EH (cell line): ENCODE measurements at regions not wholly inside any gene's neighbourhood (a gene's known extent, or its start where the extent isn't known, plus 50 kb on each side); places are given as distances from the start of the nearest gene placed in this dataset.

Source experiments
- DNase-seq: peaks from one replicate; pipeline ENCODE4 v3.0.0-alpha.2; 2015; ENCODE audit warnings: low read depth

DNA sequence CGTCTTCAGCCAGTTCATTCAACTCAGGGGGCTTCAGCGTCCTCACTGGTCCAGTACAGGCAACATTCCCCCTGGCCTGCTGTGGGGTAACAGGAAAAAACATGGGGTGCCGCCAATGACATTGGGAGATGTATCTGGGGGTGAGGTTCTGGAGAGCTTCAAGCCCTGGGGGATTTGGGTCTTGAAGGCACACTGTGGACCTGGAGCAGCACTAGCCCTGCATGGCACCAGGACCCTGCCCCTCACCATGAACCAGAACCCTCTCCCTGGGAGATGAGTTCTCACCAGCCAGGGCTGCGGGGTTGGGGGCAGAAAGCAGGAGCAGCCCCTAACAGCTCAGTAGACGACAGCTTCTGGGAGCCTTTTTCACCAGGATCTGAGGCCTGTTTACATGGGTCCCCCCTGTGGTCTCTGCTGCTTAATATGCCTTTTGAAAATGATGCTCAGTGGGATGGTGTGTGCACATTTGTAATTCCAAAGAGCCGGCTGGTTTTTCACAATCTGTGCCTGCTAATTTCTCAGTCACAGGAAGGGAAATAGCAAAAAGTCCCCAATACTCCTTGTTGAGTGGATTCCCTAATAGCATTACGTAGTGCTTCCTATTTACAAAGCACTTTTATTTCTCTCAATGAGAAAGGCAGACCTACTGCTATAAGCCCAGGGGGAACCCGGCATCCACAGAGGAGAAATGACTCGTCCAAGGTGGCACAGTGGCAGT, 509.5 kb downstream of the RPS24 start:
- no peak for DNase-seq

DNA sequence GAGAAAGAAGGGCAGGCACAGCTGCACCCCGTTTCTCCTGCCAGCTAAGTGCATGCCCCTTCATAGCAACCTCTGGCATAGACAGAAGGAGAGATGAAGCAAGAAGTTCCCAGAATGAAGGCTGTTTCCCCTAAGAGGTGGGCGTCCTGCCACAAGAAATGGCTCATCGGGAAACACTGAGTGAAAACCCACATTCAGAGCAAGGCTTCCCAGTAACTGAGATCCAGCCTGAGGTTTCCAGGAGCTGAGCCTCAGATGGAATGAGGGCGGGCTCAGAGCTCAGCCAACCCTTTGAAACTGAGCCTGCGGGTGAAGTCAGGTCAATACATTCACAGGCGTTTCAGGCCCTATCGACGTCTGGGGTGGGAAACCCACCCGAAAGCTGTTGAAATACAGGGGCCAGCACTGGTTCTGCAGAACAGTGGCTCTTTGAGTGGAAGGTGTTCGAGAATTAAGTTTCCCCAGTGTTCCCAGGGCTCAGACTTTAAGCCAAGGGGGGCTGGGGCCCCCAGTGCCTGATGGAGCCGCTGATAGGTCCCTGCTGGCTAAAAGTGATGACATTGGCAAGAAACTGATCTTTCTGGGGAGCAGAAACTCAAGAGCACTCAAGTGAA, 510.2 kb downstream of the RPS24 start:
- DNase-seq = peak; percentile 94

DNA sequence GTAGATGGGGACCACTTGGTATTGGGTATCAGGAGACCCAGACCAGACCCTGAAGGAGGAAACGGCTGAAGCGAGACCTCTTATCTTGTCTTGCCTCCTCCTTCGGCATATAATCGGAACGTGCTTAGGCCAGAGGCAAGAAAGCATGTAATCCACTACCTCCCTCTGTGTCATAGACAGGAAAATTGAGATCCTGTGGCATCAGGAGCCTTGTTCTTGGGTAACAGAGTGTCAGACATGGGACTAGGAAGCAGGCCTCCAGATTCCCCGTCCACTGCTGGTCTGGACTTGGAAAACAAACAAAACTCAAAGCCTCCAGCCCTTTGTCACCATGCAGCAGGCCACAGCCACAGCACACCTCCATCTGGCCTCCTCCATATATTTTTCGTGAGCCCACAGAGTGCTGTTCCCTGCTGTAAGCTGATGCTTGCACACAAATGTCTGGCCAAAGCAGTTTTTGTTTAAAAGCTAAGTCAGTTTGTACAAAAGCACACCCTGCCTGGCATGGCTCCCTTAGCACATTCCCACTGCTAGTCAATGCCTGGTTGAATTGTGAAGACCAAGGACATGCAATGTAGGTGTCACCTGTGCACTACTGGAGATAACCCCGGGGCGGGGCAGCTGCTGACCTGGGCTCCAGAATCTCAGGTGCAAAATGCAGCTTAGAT, 510.9 kb downstream of the RPS24 start:
- peak; percentile 10 for DNase-seq

DNA sequence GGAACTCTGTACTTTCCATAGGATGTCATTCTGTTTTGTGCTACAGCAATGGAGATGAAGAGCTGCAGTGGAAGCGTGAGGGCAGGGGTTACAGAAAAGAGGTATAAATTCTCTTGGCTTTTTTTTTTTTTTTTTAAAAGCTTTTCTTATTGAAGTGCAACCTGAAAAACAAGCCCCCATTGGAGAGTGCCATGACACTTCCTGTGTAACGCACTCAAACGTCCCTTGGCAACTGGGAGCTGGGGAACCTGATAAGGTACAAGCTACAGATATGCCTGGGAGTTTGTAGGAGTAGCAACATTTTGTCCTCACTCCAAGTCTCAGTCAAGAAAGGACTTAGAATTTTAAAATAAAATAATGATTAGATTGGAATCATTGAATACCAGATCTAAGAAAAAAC, 512.1 kb downstream of the RPS24 start:
- no peak for DNase-seq

DNA sequence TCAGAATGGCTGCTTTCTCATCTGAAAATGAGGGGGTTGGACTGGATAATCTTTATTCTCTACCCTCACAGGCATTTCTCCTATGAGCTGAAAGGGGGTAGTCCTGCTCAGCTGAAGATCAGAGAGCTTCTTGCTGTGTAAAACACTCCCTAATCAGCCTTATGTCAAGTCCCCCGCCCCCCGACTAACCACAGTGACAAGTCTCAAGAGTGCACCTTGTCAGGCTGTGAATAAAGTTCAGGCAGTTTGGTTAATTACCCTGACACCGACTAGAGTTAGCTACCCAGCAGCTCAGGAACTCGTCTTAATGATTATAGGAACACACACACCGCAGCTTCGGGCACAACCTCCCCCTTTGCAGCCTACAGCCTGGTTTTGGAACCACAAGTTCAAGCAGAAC, 513.7 kb downstream of the RPS24 start:
- no peak for DNase-seq

DNA sequence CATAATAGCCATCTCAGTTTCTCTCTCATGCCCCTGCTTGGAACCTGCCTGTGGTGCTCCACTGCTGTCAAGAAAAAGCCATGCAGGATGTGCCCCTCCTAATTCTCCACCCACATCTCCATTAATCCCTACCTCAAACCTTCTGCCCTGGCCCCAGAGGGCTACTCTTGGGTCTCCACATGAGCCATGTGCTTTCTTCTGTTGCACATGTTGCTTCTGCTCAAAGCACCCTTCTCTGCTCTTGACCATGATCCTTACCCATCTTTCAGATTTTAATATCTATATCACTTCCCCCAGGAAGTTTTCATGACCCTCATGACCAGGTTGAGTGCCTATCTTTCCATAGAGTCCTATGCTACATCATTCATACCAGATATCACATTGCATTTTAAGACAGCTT, 514.2 kb downstream of the RPS24 start:
- no peak for DNase-seq

DNA sequence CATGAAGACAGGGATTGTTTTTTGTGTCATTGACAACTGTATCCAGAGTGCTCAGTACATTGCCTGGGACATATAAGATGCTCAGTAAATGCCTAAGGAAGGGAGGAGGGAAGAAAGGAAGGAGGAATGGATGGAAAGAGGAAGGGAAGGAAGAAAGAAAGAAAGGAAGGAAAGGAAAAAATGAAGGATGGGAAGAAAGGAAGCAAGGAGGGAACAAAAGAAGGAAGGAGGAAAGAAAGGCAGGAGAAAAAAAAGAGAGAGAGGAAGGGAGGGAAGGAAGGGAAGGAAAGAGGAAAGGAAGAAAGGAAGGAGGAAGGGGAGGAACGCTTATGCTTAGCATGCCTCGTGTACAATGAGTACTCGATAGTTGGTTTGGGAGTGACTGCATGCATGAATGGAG, 514.7 kb downstream of the RPS24 start:
- no peak for DNase-seq

DNA sequence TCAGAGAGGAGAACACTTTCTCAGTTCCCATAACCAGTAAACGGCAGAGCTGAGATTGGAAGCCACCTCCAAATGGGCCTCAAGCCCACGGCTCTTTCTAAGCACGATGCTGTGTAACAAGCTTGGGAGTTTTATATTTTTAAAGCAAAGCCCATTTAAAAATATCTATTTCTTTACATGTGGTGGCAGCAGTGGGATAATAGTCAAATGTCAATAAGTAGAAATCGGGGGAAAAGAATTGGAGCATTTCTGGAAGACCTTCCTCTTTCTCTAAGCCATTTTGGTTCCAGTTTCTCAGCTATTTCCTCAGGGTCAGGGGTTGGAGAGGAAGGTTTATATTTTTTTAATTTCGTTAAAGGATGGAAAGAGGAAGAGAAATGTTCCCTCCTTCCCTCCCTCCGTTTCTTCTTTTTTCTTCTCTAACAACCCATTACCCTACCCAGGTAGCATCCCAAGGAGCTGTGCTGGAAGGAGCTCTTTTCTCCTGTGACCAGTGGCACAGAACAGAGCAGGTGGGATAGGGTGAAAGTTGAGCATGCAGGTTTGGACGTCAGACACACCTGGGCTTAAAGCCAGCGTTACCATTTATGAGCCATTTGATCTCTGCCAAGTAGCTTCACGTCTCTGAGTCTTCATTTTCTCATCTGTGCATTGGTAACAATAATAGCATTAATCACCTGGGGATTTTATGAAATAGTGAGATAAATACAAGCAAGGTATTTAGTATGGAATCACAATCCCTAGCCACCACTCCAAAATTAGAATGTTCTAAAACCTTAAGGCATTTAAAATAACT, 515.7 kb downstream of the RPS24 start:
- DNase-seq = no peak

DNA sequence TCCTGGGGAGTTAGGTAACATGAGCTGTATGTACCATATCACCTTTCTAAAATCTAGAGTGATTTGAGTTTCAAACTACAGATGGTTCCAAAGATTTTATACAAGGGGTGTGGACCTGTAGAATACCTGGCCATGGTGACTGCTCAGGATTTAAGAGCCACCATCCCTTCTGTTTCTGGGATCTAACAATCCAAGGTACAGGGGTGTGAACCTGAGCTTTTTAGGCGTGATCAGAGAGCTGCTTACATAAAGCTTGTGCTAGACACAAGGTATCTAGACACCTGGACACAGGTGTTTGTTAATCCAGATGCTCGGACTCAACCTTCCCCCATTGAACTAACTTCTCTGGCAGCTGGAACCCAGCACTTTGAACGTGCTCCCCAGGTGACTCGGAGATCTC, 516.4 kb downstream of the RPS24 start:
- no peak for DNase-seq

DNA sequence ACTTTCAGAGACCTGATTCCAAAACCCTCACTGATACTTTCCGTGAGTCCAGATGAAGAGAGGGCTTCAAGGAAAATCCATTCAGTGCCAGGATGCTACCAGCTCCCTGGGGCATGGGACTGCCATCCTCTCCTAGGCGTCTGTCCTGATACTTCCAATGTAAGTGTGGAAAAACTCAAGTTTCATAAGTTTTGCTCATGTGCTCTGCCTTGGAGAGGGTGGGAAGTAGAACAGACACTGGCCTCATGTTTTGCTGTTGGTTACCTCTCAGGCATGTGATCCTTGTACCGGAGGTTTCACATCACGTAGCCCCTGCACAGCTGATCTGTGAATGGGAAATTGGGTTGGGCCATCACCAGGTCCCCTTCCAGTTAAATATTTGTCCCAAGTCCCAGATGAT, 517.1 kb downstream of the RPS24 start:
- DNase-seq = no peak

DNA sequence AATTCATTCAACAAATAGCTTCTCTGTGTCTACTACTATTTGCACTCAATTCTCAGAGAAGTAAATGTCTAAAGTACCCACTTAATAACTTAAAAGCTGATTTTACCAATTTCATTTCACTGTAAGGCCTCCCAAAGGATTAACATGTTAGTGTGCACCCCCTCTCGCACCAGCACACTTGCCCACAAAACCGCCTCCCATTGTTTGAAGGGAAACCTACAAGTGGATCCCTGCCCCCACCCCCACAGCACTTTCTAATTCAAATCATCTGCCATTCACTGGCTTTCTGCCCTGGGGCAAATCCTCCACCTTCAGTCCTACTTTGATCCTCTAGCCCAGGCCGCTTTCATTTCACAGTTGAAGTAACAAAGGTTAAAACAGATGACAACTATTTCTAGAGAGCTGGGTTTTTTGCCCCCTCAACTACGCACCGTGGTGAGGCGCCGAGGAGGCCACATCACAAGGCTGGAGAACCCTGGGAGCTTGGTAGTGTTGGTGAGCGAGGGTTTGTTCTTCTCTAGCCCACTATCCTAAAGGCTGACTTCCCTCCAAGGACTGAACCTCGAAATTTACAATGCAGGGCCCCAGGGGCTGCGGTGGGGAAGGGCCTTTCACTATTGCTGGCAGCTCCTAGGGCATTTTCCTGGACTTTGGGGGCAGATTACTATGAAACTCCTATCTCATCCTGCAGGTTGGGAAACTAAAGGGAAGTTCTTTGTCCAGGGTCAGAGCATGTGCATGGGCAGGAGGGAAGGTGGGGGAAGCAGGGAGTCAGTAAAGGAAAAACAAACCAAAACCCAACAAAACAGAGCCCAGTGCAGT, 517.4 kb upstream of the ZMIZ1 start:
- DNase-seq = no peak

DNA sequence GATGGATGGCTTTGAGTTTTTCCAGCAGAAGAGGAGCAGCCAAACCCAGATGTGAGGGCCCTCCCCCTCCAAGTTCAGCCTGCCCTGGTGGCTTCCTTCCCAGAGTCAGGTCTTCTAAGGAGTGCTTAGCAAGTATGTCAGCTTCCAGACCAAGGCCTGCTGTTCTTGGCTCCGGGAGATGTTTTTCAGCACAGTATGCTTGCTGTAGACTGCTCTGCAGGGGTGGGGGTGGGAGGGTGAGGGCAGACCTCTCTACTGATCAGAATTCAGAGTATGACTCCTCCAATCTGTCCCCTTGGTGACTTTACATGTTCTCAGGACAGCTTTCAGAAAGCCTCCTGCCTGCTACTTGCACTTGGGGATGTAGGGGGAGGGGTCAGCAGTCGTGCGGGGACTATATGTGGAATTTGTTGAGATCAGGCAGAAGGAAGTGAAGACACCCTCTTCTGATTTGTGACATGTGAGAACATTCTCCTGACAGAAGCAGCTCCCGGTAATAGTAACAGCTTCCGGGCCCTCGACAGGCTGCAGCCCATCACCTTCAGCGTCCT, 516.4 kb upstream of the ZMIZ1 start:
- DNase-seq = peak; percentile 77

DNA sequence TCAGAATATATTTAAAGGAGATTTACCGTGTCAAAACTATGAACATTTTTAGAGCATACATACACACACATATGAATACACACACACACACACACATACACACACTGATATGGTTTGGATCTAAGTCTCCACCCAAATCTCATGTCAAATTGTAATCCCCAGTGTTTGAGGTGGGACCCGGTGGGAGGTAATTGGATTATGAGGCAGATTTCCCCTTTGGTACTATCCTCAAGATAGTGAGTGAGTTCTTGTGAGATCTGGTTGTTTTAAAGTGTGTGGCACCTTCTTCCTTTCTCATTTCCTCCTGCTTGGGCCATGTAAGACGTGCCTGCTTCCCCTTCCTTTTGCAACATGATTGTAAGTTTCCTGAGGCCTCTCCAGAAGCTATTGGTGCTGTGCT, 515.0 kb upstream of the ZMIZ1 start:
- no peak for DNase-seq

DNA sequence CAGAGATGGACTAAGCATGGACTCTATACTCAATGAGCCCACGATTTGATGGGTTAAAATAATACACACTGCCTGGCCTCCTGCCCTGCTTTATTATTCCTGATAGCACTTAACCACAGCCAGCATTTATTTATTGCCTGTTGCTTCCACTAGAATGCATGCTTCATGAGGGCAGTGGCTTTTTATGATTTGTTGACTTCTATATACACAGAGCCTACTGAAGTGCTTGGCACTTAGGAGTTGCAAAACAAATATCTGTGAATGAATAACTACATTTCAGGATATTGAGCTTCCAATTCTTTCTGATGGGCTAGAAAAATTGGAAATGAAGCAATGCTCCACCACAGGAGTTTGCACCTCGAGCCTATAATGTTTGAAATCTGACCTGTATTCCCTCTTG, 513.6 kb upstream of the ZMIZ1 start:
- DNase-seq = no peak

DNA sequence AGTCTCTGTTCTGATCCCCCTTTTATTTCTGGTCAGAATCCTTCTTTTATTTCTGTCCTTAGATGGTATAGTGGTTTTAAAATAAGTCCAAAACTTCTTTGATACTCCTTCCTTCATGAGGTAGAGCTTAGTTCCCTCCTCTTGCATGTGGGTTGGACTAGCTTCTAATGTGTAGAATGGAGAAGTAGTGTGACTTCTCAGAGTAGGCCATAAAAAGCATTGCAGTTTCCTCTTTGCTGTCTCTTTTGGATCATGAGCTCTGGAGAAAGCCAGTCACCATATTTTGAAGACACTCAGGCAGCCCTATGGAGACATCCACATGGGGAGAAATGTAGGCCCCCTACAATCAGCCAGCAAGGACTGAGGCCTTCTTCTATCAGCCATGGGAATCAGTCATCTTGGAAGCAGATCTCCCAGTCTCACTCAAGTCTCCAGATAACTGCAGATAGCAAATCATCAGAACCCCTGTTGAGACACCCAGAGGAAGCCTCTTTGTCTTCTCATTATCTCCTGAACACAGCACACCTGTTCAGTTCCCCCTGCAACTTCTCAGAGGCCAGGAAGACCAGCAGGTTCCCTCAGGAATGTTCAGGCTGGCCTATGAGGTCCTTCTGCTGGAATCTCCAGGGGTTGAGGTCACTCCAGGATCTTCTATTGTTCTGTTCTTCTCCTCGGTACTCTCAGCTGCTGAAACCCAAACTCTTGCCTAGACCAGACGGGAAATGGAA, 511.9 kb upstream of the ZMIZ1 start:
- no peak for DNase-seq

DNA sequence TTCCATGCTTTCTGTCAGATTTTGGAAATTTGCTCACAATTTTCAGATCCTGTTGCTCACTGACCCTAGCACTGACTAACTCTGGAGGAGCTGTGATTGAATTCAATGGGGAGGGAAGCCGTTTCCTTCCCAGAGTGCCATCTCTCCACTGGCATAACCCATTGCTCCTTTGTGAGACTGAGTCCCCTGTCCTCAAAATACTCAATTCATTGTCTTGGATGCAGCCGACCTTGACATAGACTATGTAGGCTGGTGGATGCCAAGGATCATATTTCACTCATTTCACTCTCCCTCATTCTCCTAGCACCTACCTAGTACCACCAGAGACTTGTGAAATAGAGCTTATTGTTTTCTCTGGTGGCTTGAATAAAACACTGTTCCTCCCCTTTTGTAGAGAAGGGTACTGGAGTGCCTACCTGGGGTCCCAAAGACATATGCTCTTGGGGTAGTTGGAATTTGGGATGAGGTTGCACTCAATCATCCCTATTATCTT, 511.3 kb upstream of the ZMIZ1 start:
- DNase-seq = no peak

DNA sequence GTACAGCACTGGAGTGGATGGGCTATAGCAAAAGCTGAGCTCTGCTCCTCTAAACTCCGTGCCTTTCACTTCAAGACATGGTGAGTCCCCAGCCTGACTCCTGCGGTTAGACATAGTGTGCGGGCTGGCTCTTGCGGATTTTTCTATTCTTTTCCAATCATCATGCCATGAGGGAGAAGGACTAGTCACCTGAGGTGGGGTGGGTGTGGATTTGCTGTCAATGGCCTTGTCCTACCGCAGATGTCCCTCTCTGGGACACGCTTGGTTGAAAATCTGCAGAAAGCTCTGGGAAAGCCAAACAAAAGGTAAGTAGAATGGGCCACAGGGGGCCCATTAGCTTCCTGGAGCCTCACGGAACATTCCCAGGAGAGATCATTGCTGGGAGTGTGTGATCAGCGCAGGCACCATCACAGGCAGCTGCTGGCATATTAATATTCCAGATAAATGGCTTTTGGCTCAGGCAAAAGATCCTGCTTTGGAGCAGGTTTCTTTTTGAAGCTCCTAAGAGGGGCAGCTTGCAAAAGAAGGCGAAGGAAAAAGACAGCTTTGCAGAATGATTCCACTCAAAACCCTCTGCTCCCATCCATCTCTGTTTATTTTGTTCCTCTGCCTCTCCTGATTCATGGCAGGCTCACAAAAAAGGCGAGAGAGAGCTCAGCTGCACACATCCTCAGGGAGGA, 509.0 kb upstream of the ZMIZ1 start:
- no peak for DNase-seq

DNA sequence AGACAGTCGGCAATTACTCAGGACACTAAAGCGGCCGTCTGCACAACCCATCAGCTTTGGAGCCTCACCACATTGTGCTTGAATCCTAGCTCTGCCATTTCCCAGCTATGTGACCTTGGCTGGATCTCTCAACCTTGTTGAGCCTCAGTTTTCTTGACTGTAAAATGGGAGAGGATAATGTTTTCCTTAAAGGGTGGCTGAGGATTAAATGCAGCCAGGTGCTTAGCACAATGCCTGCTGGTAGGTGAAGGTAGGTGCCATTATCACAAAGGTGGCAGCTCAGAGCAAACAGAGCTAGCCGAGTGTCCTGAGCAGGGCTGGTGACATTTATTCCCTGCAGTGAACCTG, 508.5 kb upstream of the ZMIZ1 start:
- no peak for DNase-seq

DNA sequence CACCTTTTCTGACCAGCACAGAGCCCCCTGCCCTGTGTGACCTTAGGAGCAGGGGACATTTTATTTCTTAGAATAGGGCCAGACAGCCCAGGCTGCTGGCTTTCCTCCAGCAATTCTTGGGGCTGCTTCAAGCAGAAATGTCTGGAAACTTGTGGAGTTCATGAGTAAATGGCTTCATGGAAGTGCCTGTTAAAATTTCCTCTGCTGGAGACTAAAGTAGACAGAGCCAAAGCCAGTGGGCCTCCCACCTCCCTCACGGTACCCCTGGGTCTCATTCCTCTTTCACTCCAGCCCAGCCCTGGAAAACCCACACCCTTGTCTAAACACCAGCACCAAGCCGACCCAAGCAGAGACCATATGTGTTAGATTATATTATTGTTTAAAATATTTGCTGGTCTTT, 505.5 kb upstream of the ZMIZ1 start:
- DNase-seq = peak; percentile 26

DNA sequence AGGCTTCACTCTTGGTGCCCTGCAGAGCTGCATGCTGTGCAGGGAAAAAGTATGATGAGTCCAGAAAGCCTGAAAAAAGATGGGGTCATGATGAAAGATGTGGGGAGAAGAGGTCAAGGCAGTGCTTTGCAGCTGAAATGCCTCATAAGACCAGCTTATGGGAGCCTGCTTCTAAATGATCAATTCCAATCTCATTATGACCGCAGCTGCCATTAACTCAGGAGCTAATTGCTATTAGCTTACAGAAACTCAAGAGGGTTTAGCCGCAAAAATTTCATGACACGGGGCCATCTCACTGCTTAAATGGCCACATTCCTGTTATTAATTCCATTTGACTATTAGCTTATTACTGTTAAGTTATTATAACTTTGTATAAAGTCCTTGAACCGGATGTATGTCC, 502.9 kb upstream of the ZMIZ1 start:
- DNase-seq = peak; percentile 9
